ENCODE measurements at regions not wholly inside any gene's neighbourhood (a gene's known extent, or its start where the extent isn't known, plus 50 kb on each side); places are given as distances from the start of the nearest gene placed in this dataset.

- H2BK120ac ChIP-seq (ENCODE audit: insufficient read depth, low read length, poor library complexity) = no peak overlapping the region
- no peak overlapping the region for H2AFZ ChIP-seq (ENCODE audit: insufficient read depth, low read length, poor library complexity)
- H3K9me3 ChIP-seq (ENCODE audit: insufficient read depth, low read depth, low read length) = no peaks in the 10 kb centered on the region
- no peak for DNase-seq
- no peak overlapping the region for H3K4me2 ChIP-seq (ENCODE audit: low read length)
- H3K23ac ChIP-seq (ENCODE audit: low read length) = no peak overlapping the region
- no peak overlapping the region for H3K4ac ChIP-seq (ENCODE audit: low read depth, low read length)
- H4K12ac ChIP-seq (ENCODE audit: low read depth, low read length) = no peak overlapping the region
- no peaks in the 10 kb centered on the region for H3K4me1 ChIP-seq (ENCODE audit: control insufficient read depth in 1 of 2, insufficient read depth in 2 of 2, low read length in 2 of 2)
- H2BK12ac ChIP-seq (ENCODE audit: low read length) = no peak overlapping the region
- H2AK5ac ChIP-seq (ENCODE audit: low read length) = no peak overlapping the region
- no CpG with 5 or more reads among the region's 4 CpGs for WGBS (ENCODE audit: extremely low coverage, insufficient coverage, insufficient read length)
- no peak overlapping the region for H3K4me3 ChIP-seq (ENCODE audit: low read depth, low read length)
- no peak overlapping the region for H4K91ac ChIP-seq (ENCODE audit: low read depth, low read length)
- H3K27me3 ChIP-seq (ENCODE audit: insufficient read depth, low read length) = no peaks in the 10 kb centered on the region
- H3K14ac ChIP-seq (ENCODE audit: low read length) = no peak overlapping the region
- no peaks in the 10 kb centered on the region for H3K79me2 ChIP-seq (ENCODE audit: control insufficient read depth, insufficient read depth, low read length, poor library complexity)
- H3K9ac ChIP-seq (ENCODE audit: low read length) = no peak overlapping the region
- H3K79me1 ChIP-seq (ENCODE audit: low read length) = no peaks in the 10 kb centered on the region
- no peak overlapping the region for H2BK5ac ChIP-seq (ENCODE audit: low read depth, low read length, poor library complexity)
- H3K36me3 ChIP-seq (ENCODE audit: control insufficient read depth in 1 of 2, insufficient read depth in 2 of 2, low read length in 2 of 2) = no peaks in the 10 kb centered on the region
- no peak overlapping the region for H3K27ac ChIP-seq (ENCODE audit: low read depth, low read length)
- H4K8ac ChIP-seq (ENCODE audit: low read depth, low read length) = no peak overlapping the region
- no peak overlapping the region for H3K18ac ChIP-seq (ENCODE audit: low read length)
Observed at GRCh38 chr21:25422610-25423608, 184.4 kb downstream of the MRPL39 start.

DNA sequence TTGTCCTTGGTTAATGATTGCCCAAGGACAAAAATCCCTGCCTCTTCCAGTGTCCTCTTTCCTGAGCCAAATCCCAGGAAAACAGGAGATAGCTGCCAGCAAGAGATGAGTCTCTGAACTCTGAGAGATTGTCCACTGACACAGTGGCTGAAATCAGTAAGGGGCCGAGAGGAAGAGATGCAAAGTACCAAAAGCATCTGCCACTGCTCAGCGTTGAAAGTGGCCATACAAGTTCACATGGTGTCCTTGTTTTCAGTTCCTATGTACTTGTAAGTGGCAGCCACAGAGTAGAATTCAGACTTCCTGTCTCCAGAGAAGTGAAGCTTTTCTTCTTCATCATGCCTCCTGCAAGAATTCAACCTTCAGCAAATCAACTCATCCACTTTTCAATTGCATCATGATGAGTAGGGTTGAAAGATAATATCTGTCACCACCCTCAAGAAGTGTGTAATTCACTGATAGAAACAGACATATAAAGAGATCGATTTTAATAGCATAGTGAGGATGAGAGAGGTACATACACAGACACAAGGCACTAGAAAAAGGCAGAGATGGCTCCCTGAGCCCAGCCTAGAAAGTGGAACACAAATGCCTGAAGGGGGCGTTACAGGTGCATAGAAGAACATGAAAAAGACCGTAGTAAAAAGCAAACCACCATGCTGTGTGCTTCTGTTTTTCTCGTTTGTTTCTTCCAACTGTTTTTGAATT is 185.8 kb downstream of the MRPL39 start:
- no peak overlapping the region for H3K4me2 ChIP-seq (ENCODE audit: low read length)
- no peak overlapping the region for H2BK5ac ChIP-seq (ENCODE audit: low read depth, low read length, poor library complexity)
- H2BK12ac ChIP-seq (ENCODE audit: low read length) = no peak overlapping the region
- H3K4me1 ChIP-seq (ENCODE audit: control insufficient read depth in 1 of 2, insufficient read depth in 2 of 2, low read length in 2 of 2) = no peaks in the 10 kb centered on the region
- H2AFZ ChIP-seq (ENCODE audit: insufficient read depth, low read length, poor library complexity) = no peak overlapping the region
- WGBS (ENCODE audit: extremely low coverage, insufficient coverage, insufficient read length) = no CpG with 5 or more reads among the region's 6 CpGs
- H4K8ac ChIP-seq (ENCODE audit: low read depth, low read length) = no peak overlapping the region
- H3K9ac ChIP-seq (ENCODE audit: low read length) = no peak overlapping the region
- H3K23ac ChIP-seq (ENCODE audit: low read length) = no peak overlapping the region
- H2BK120ac ChIP-seq (ENCODE audit: insufficient read depth, low read length, poor library complexity) = no peak overlapping the region
- no peaks in the 10 kb centered on the region for H3K36me3 ChIP-seq (ENCODE audit: control insufficient read depth in 1 of 2, insufficient read depth in 2 of 2, low read length in 2 of 2)
- no peak overlapping the region for H3K27ac ChIP-seq (ENCODE audit: low read depth, low read length)
- H3K79me1 ChIP-seq (ENCODE audit: low read length) = no peaks in the 10 kb centered on the region
- no peaks in the 10 kb centered on the region for H3K9me3 ChIP-seq (ENCODE audit: insufficient read depth, low read depth, low read length)
- H3K27me3 ChIP-seq (ENCODE audit: insufficient read depth, low read length) = no peaks in the 10 kb centered on the region
- H4K91ac ChIP-seq (ENCODE audit: low read depth, low read length) = no peak overlapping the region
- H3K79me2 ChIP-seq (ENCODE audit: control insufficient read depth, insufficient read depth, low read length, poor library complexity) = no peaks in the 10 kb centered on the region
- no peak overlapping the region for H3K4ac ChIP-seq (ENCODE audit: low read depth, low read length)
- H4K12ac ChIP-seq (ENCODE audit: low read depth, low read length) = no peak overlapping the region
- H2AK5ac ChIP-seq (ENCODE audit: low read length) = no peak overlapping the region
- no peak overlapping the region for H3K14ac ChIP-seq (ENCODE audit: low read length)
- H3K4me3 ChIP-seq (ENCODE audit: low read depth, low read length) = no peak overlapping the region
- peak in 1 of 2 donors; percentile 8 for DNase-seq
- no peak overlapping the region for H3K18ac ChIP-seq (ENCODE audit: low read length)

GRCh38 chr21:25420831-25421230 is 186.4 kb downstream of the MRPL39 start:
- H2BK120ac ChIP-seq (ENCODE audit: insufficient read depth, low read length, poor library complexity) = no peak overlapping the region
- no peak overlapping the region for H3K18ac ChIP-seq (ENCODE audit: low read length)
- no peaks in the 10 kb centered on the region for H3K79me2 ChIP-seq (ENCODE audit: control insufficient read depth, insufficient read depth, low read length, poor library complexity)
- no peak overlapping the region for H2BK5ac ChIP-seq (ENCODE audit: low read depth, low read length, poor library complexity)
- no peak overlapping the region for H4K12ac ChIP-seq (ENCODE audit: low read depth, low read length)
- no peaks in the 10 kb centered on the region for H3K27me3 ChIP-seq (ENCODE audit: insufficient read depth, low read length)
- H3K4me1 ChIP-seq (ENCODE audit: control insufficient read depth in 1 of 2, insufficient read depth in 2 of 2, low read length in 2 of 2) = no peaks in the 10 kb centered on the region
- H3K9ac ChIP-seq (ENCODE audit: low read length) = no peak overlapping the region
- no peak overlapping the region for H3K4me2 ChIP-seq (ENCODE audit: low read length)
- no peaks in the 10 kb centered on the region for H3K9me3 ChIP-seq (ENCODE audit: insufficient read depth, low read depth, low read length)
- no peak overlapping the region for H3K27ac ChIP-seq (ENCODE audit: low read depth, low read length)
- WGBS (ENCODE audit: extremely low coverage, insufficient coverage, insufficient read length) = no CpG with 5 or more reads among the region's 4 CpGs
- H3K4me3 ChIP-seq (ENCODE audit: low read depth, low read length) = no peak overlapping the region
- no peak overlapping the region for H3K23ac ChIP-seq (ENCODE audit: low read length)
- no peak overlapping the region for H4K8ac ChIP-seq (ENCODE audit: low read depth, low read length)
- no peak overlapping the region for H4K91ac ChIP-seq (ENCODE audit: low read depth, low read length)
- no peaks in the 10 kb centered on the region for H3K79me1 ChIP-seq (ENCODE audit: low read length)
- H3K4ac ChIP-seq (ENCODE audit: low read depth, low read length) = no peak overlapping the region
- H2AK5ac ChIP-seq (ENCODE audit: low read length) = no peak overlapping the region
- no peak for DNase-seq
- no peak overlapping the region for H3K14ac ChIP-seq (ENCODE audit: low read length)
- H3K36me3 ChIP-seq (ENCODE audit: control insufficient read depth in 1 of 2, insufficient read depth in 2 of 2, low read length in 2 of 2) = no peaks in the 10 kb centered on the region
- H2BK12ac ChIP-seq (ENCODE audit: low read length) = no peak overlapping the region
- H2AFZ ChIP-seq (ENCODE audit: insufficient read depth, low read length, poor library complexity) = no peak overlapping the region

GRCh38 chr21:25416669-25417068 is 190.6 kb downstream of the MRPL39 start:
- Histone ChIP-seq H2BK12ac (ENCODE audit: low read length) (no peak overlapping the region), H2AK5ac (ENCODE audit: low read length) (no peak overlapping the region), H2AFZ (ENCODE audit: insufficient read depth, low read length, poor library complexity) (no peak overlapping the region), H3K18ac (ENCODE audit: low read length) (no peak overlapping the region), H3K79me2 (ENCODE audit: control insufficient read depth, insufficient read depth, low read length, poor library complexity) (no peaks in the 10 kb centered on the region), H3K9me3 (ENCODE audit: insufficient read depth, low read depth, low read length) (peaks cover 2% of the 10 kb centered on the region), H2BK5ac (ENCODE audit: low read depth, low read length, poor library complexity) (no peak overlapping the region), H3K4ac (ENCODE audit: low read depth, low read length) (no peak overlapping the region), H3K27me3 (ENCODE audit: insufficient read depth, low read length) (no peaks in the 10 kb centered on the region), H3K23ac (ENCODE audit: low read length) (no peak overlapping the region), H4K12ac (ENCODE audit: low read depth, low read length) (no peak overlapping the region), H3K27ac (ENCODE audit: low read depth, low read length) (no peak overlapping the region), H3K9ac (ENCODE audit: low read length) (no peak overlapping the region), H3K36me3 (ENCODE audit: control insufficient read depth in 1 of 2, insufficient read depth in 2 of 2, low read length in 2 of 2) (no peaks in the 10 kb centered on the region), H3K4me1 (ENCODE audit: control insufficient read depth in 1 of 2, insufficient read depth in 2 of 2, low read length in 2 of 2) (no peaks in the 10 kb centered on the region), H4K8ac (ENCODE audit: low read depth, low read length) (no peak overlapping the region), H3K79me1 (ENCODE audit: low read length) (no peaks in the 10 kb centered on the region), H4K91ac (ENCODE audit: low read depth, low read length) (no peak overlapping the region), H3K4me3 (ENCODE audit: low read depth, low read length) (no peak overlapping the region), H3K14ac (ENCODE audit: low read length) (no peak overlapping the region), H2BK120ac (ENCODE audit: insufficient read depth, low read length, poor library complexity) (no peak overlapping the region), H3K4me2 (ENCODE audit: low read length) (no peak overlapping the region)
- DNase-seq = no peak
- WGBS (ENCODE audit: extremely low coverage, insufficient coverage, insufficient read length) = no CpG with 5 or more reads among the region's 2 CpGs
